ENCODE measurements at regions not wholly inside any gene's neighbourhood (a gene's known extent, or its start where the extent isn't known, plus 50 kb on each side); places are given as distances from the start of the nearest gene placed in this dataset.

DNA sequence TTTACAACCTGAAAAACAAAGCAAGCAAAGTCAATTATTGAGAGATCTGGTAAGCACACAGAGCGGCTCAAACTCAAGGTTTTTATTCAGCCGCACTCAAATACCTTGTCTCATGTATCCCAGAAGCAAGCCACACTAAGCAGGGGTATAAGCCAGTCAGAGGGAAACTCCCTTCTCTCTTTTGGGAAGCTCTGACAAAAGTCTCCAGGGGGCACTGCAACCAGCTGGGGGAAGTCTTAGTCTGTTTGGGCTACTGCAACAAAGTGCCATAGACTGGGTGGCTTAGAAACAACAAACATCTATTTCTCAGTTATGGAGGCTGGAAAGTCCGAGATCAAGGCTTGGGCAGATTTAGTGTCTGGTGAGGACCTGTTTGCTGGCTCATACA lies 246.0 kb downstream of the ENC1 start:
- H3K9me3 ChIP-seq (ENCODE audit: low read length): no peaks in the 10 kb centered on the region
- H3K4me2 ChIP-seq (ENCODE audit: low read length): no peak overlapping the region
- DNase-seq (no peak), ATAC-seq (no peak)
- ChIA-PET POLR2A (ENCODE audit: unreplicated experiment) (no interaction called here), CTCF (no interaction called here)
- no peaks in the 10 kb centered on the region for H3K9me2 ChIP-seq (replicated peaks; ENCODE audit: low read length)
- no peak overlapping the region for H3K4me3 ChIP-seq (ENCODE audit: low read length)
- intact Hi-C loops (cut with micrococcal nuclease): loop anchor here (5.0 kb wide), 2 partner anchors 52 to 248 kb away; partner anchors contain the start of gene ENC1
- no TSS peak for BruUV-seq (replicated peaks)
- H3K4me1 ChIP-seq (ENCODE audit: insufficient read depth, low read length): peaks cover 18% of the 10 kb centered on the region
- no peaks in the 10 kb centered on the region for H3F3A ChIP-seq (ENCODE audit: low read length, unreplicated experiment)
- TF ChIP-seq EZH2 (IDR thresholded peaks at IDR 0.05; ENCODE audit: low read length, unreplicated experiment): no peak
- TF ChIP-seq, protein P1, sequence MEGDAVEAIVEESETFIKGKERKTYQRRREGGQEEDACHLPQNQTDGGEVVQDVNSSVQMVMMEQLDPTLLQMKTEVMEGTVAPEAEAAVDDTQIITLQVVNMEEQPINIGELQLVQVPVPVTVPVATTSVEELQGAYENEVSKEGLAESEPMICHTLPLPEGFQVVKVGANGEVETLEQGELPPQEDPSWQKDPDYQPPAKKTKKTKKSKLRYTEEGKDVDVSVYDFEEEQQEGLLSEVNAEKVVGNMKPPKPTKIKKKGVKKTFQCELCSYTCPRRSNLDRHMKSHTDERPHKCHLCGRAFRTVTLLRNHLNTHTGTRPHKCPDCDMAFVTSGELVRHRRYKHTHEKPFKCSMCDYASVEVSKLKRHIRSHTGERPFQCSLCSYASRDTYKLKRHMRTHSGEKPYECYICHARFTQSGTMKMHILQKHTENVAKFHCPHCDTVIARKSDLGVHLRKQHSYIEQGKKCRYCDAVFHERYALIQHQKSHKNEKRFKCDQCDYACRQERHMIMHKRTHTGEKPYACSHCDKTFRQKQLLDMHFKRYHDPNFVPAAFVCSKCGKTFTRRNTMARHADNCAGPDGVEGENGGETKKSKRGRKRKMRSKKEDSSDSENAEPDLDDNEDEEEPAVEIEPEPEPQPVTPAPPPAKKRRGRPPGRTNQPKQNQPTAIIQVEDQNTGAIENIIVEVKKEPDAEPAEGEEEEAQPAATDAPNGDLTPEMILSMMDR (conservative IDR thresholded peaks at IDR 0.05; ENCODE audit: low read depth, low read length): peak; percentile 15; the same call in 1 of the 2 replicates
- H3K27ac ChIP-seq (ENCODE audit: low read length): no peak overlapping the region
- no peak overlapping the region for H3K9ac ChIP-seq (ENCODE audit: low read length)
- no peaks in the 10 kb centered on the region for H3K27me3 ChIP-seq (ENCODE audit: low read length)
- H3K36me3 ChIP-seq (ENCODE audit: low read depth, low read length): no peaks in the 10 kb centered on the region
- H2AFZ ChIP-seq (ENCODE audit: low read length): no peak overlapping the region
- no peaks in the 10 kb centered on the region for H3K79me2 ChIP-seq (ENCODE audit: low read length)
- H4K20me1 ChIP-seq (ENCODE audit: low read length): no peaks in the 10 kb centered on the region

DNA sequence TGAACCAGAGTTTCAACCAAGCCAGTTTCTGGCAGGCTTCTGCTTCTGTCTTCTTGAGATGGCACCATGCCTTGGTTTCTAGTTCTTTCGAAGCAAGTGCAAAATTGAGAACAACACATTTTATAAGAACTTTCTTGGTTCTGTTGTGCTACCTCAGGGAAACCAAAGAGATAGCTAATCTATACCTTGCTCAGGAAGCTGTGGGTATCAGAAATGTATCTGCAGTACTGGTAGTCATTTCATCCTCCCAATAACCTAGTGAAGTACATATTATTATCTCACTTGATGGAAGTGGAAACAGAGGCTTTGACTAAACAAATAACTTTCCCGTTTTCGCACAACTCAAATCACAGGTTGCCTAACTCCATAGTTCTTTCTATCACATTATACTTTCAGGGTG lies 246.6 kb downstream of the ENC1 start:
- no peak for ATAC-seq
- TF ChIP-seq, protein P1 (conservative IDR thresholded peaks at IDR 0.05; ENCODE audit: low read depth, low read length): no peak
- TF ChIP-seq EZH2phosphoT487 (IDR thresholded peaks at IDR 0.05; ENCODE audit: borderline replicate concordance, low read length): no peak
- no peak for TF ChIP-seq EZH2 (IDR thresholded peaks at IDR 0.05; ENCODE audit: low read length, unreplicated experiment)
- Histone ChIP-seq H3K36me3 (ENCODE audit: low read depth, low read length) (no peaks in the 10 kb centered on the region), H3K9ac (ENCODE audit: low read length) (no peak overlapping the region), H3K27me3 (ENCODE audit: low read length) (no peaks in the 10 kb centered on the region), H2AFZ (ENCODE audit: low read length) (no peak overlapping the region), H3K9me3 (ENCODE audit: low read length) (no peaks in the 10 kb centered on the region), H3K4me2 (ENCODE audit: low read length) (no peak overlapping the region), H4K20me1 (ENCODE audit: low read length) (no peaks in the 10 kb centered on the region), H3F3A (ENCODE audit: low read length, unreplicated experiment) (no peaks in the 10 kb centered on the region), H3K4me1 (ENCODE audit: insufficient read depth, low read length) (peaks cover 23% of the 10 kb centered on the region), H3K27ac (ENCODE audit: low read length) (no peak overlapping the region), H3K4me3 (ENCODE audit: low read length) (no peak overlapping the region), H3K9me2 (replicated peaks; ENCODE audit: low read length) (no peaks in the 10 kb centered on the region), H3K79me2 (ENCODE audit: low read length) (no peaks in the 10 kb centered on the region)
- CTCF ChIA-PET: no interaction called here
- POLR2A ChIA-PET (ENCODE audit: unreplicated experiment): no interaction called here
- BruUV-seq (replicated peaks): no TSS peak
- intact Hi-C loops (cut with micrococcal nuclease): loop anchor here (5.0 kb wide), 2 partner anchors 52 to 248 kb away; partner anchors contain the start of gene ENC1
- no peak for DNase-seq

DNA sequence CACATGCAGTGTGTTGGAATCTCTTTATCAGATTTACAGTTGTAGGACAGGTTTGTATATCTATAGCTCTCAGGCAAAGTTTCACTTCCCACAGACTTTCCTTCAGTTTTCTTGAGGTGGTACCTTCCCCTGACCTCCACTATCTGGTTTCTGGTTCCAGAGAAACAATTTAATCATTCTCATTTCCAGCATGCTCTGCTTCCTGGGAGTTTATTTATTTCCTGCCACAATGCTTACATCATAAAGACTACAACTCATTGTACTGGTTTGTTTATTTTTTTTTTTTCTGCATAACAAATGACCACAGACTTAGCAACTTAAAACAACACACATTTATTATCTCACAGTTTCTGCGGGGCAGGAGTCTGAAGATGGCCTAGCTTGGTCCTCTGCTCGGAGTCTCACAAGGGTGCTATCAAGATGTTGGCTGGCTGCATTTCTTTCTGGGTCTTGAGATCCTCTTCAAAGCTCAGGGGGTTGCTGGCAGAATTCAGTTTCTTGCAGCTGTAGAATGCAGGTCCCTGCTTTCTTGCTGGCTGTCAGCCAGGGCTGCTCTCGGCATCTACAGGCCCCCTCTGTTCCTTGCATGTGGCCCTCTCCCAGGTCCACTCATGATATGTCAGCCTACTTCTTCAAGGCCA lies 247.7 kb downstream of the ENC1 start:
- BruUV-seq (replicated peaks): no TSS peak
- no peak overlapping the region; the same call in 1 of the 2 replicates for H3K4me2 ChIP-seq (ENCODE audit: low read length)

More for the DNA sequence above, 247.7 kb downstream of the ENC1 start:
- Histone ChIP-seq H3K27ac (ENCODE audit: low read length) (peak overlapping the region; percentile 56), H3K4me3 (ENCODE audit: low read length) (no peak overlapping the region), H3F3A (ENCODE audit: low read length, unreplicated experiment) (no peaks in the 10 kb centered on the region), H2AFZ (ENCODE audit: low read length) (no peak overlapping the region), H3K27me3 (ENCODE audit: low read length) (no peaks in the 10 kb centered on the region), H3K9me2 (replicated peaks; ENCODE audit: low read length) (no peaks in the 10 kb centered on the region), H4K20me1 (ENCODE audit: low read length) (no peaks in the 10 kb centered on the region), H3K36me3 (ENCODE audit: low read depth, low read length) (no peaks in the 10 kb centered on the region), H3K79me2 (ENCODE audit: low read length) (no peaks in the 10 kb centered on the region), H3K4me1 (ENCODE audit: insufficient read depth, low read length) (peaks cover 24% of the 10 kb centered on the region), H3K9me3 (ENCODE audit: low read length) (no peaks in the 10 kb centered on the region), H3K9ac (ENCODE audit: low read length) (peak overlapping the region; percentile 12; the same call in 1 of the 2 replicates)
- peak; percentile 31 for ATAC-seq
- TF ChIP-seq EZH2 (IDR thresholded peaks at IDR 0.05; ENCODE audit: low read length, unreplicated experiment) (no peak), EZH2phosphoT487 (IDR thresholded peaks at IDR 0.05; ENCODE audit: borderline replicate concordance, low read length) (no peak)
- TF ChIP-seq, protein P1 (conservative IDR thresholded peaks at IDR 0.05; ENCODE audit: low read depth, low read length): no peak
- ChIA-PET CTCF (no interaction called here), POLR2A (ENCODE audit: unreplicated experiment) (no interaction called here)
- intact Hi-C loops (cut with micrococcal nuclease): loop anchor here (5.0 kb wide), 2 partner anchors 51 to 249 kb away; partner anchors contain the start of gene ENC1
- peak; percentile 40 for DNase-seq
